SK-N-SH (cell line): ENCODE measurements at regions not wholly inside any gene's neighbourhood (a gene's known extent, or its start where the extent isn't known, plus 50 kb on each side); places are given as distances from the start of the nearest gene placed in this dataset.

Experiments
- CTCF ChIP-seq: fragments of 200-600 bp; sonication (generic); IDR thresholded peaks from 2 replicates; pipeline ENCODE4 v1.6.1; 2017; ENCODE audit warnings: antibody characterized with exemption, mild to moderate bottlenecking, moderate library complexity
- ELF1 ChIP-seq: IDR thresholded peaks from 2 replicates; pipeline ENCODE4 v1.4.0; 2012
- EP300 ChIP-seq, 2 experiments: IDR thresholded peaks; 2 replicates each; pipeline versions ENCODE4 v1.4.0 to v1.6.1; 2012; ENCODE audit warnings: borderline replicate concordance in 1 of 2, low read depth in 1 of 2, low read length in 1 of 2
- JUND ChIP-seq: IDR thresholded peaks from 2 replicates; pipeline ENCODE4 v1.4.0; 2012
- MEF2A ChIP-seq: IDR thresholded peaks from 2 replicates; pipeline ENCODE4 v1.4.0; 2012; ENCODE audit warnings: low read depth, borderline replicate concordance
- SMC3 ChIP-seq: IDR thresholded peaks from 2 replicates; pipeline ENCODE4 v1.6.1; 2012; ENCODE audit warnings: low read depth, low read length, improper control_type of control experiment
- TAF1 ChIP-seq: IDR thresholded peaks from 2 replicates; pipeline ENCODE4 v1.6.1; 2012; ENCODE audit warnings: low read depth, mild to moderate bottlenecking, low read length, moderate library complexity, borderline replicate concordance
- TCF12 ChIP-seq: IDR thresholded peaks from 2 replicates; pipeline ENCODE4 v1.4.0; 2012
- YY1 ChIP-seq: IDR thresholded peaks from 2 replicates; pipeline ENCODE4 v1.4.0; 2012; ENCODE audit warnings: low read depth, mild to moderate bottlenecking
- TF ChIP-seq, protein P1 (sequence below): fragments of 150-350 bp; IDR thresholded peaks from 2 replicates; pipeline ENCODE4 v1.6.1; 2017; ENCODE audit warnings: antibody characterized with exemption, low read length, low read depth, borderline replicate concordance

GRCh38 chr7:16323313-16323712, 98.0 kb downstream of the CRPPA start:
- no peak for TF ChIP-seq ELF1
- TF ChIP-seq, protein P1, sequence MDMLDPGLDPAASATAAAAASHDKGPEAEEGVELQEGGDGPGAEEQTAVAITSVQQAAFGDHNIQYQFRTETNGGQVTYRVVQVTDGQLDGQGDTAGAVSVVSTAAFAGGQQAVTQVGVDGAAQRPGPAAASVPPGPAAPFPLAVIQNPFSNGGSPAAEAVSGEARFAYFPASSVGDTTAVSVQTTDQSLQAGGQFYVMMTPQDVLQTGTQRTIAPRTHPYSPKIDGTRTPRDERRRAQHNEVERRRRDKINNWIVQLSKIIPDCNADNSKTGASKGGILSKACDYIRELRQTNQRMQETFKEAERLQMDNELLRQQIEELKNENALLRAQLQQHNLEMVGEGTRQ = no peak
- TF ChIP-seq CTCF = no peak
- TF ChIP-seq TCF12 = no peak
- TF ChIP-seq YY1 = no peak
- no peak for TF ChIP-seq EP300 (IDR thresholded peaks at IDR 0.05; ENCODE audit: borderline replicate concordance in 1 of 2, low read depth in 1 of 2, low read length in 1 of 2)
- TF ChIP-seq TAF1 = no peak
- TF ChIP-seq SMC3 = no peak
- TF ChIP-seq JUND = no peak
- TF ChIP-seq MEF2A = no peak
